SK-N-SH treated with all-trans-retinoic acid at 6 μM for 48 hours (cell line): ENCODE measurements at regions not wholly inside any gene's neighbourhood (a gene's known extent, or its start where the extent isn't known, plus 50 kb on each side); places are given as distances from the start of the nearest gene placed in this dataset.

Source experiments
- ATAC-seq: fragments of 200-7000 bp; cut with Tn5 transposase; 3 replicates; pipeline ENCODE4 v1.9.1; 2020; ENCODE audit warnings: mild to moderate bottlenecking, moderate library complexity
- ARNTL ChIP-seq: fragments of 450-650 bp; formaldehyde crosslinking; IDR thresholded peaks from 2 replicates; pipeline ENCODE4 v1.5.0; 2020; ENCODE audit warnings: low read depth, mild to moderate bottlenecking, moderate library complexity, borderline replicate concordance
- BACH2 ChIP-seq: fragments of 250-450 bp; sonication (Bioruptor Pico); IDR thresholded peaks from 2 replicates; pipeline ENCODE4 v1.9.0; 2021; ENCODE audit warnings: mild to moderate bottlenecking, borderline replicate concordance
- CSDC2 ChIP-seq: fragments of 250-450 bp; sonication (Bioruptor Pico); IDR thresholded peaks from 2 replicates; pipeline ENCODE4 v1.5.0; 2020; ENCODE audit warnings: mild to moderate bottlenecking, moderate library complexity
- ESRRG ChIP-seq: fragments of 250-450 bp; sonication (Bioruptor Pico); IDR thresholded peaks from 2 replicates; pipeline ENCODE4 v1.6.1; 2021; ENCODE audit warnings: mild to moderate bottlenecking
- GLIS3 ChIP-seq: fragments of 250-450 bp; sonication (Bioruptor Pico); IDR thresholded peaks from 2 replicates; pipeline ENCODE4 v1.5.0; 2020; ENCODE audit warnings: mild to moderate bottlenecking, moderate library complexity
- ISL1 ChIP-seq: fragments of 250-450 bp; sonication (Bioruptor Pico); IDR thresholded peaks from 2 replicates; pipeline ENCODE4 v2.1.2; 2022; ENCODE audit warnings: mild to moderate bottlenecking, moderate library complexity
- PATZ1 ChIP-seq: fragments of 250-450 bp; sonication (Bioruptor Pico); IDR thresholded peaks from 2 replicates; pipeline ENCODE4 v1.8.0; 2020; ENCODE audit warnings: mild to moderate bottlenecking, moderate library complexity, borderline replicate concordance
- PPARA ChIP-seq: fragments of 250-450 bp; sonication (Bioruptor Pico); IDR thresholded peaks from 2 replicates; pipeline ENCODE4 v1.5.0; 2020; ENCODE audit warnings: mild to moderate bottlenecking, borderline replicate concordance
- RARB ChIP-seq: fragments of 250-450 bp; sonication (Bioruptor Pico); IDR thresholded peaks from 2 replicates; pipeline ENCODE4 v1.8.0; 2021; ENCODE audit warnings: mild to moderate bottlenecking, moderate library complexity
- SNAI2 ChIP-seq: fragments of 250-450 bp; sonication (Bioruptor Pico); IDR thresholded peaks from 2 replicates; pipeline ENCODE4 v1.5.0; 2020; ENCODE audit warnings: mild to moderate bottlenecking, moderate library complexity
- TCF4 ChIP-seq: fragments of 250-450 bp; sonication (Bioruptor Pico); IDR thresholded peaks from 2 replicates; pipeline ENCODE4 v1.8.0; 2021; ENCODE audit warnings: mild to moderate bottlenecking, moderate library complexity, borderline replicate concordance
- TOX ChIP-seq: fragments of 250-450 bp; sonication (Bioruptor Pico); IDR thresholded peaks from 2 replicates; pipeline ENCODE4 v1.8.0; 2021; ENCODE audit warnings: mild to moderate bottlenecking, moderate library complexity, borderline replicate concordance
- ZFP3 ChIP-seq: fragments of 250-450 bp; sonication (Bioruptor Pico); IDR thresholded peaks from 2 replicates; pipeline ENCODE4 v1.5.0; 2020; ENCODE audit warnings: mild to moderate bottlenecking, moderate library complexity
- ZFP30 ChIP-seq: fragments of 450-650 bp; formaldehyde crosslinking; IDR thresholded peaks from 2 replicates; pipeline ENCODE4 v1.5.0; 2022; ENCODE audit warnings: mild to moderate bottlenecking, moderate library complexity
- ZNF565 ChIP-seq: fragments of 450-650 bp; formaldehyde crosslinking; conservative IDR thresholded peaks from 2 replicates; pipeline ENCODE4 v1.5.0; 2020; ENCODE audit warnings: low read depth, mild to moderate bottlenecking, moderate library complexity
- ZNF70 ChIP-seq: fragments of 450-650 bp; formaldehyde crosslinking; IDR thresholded peaks from 2 replicates; pipeline ENCODE4 v1.5.0; 2020; ENCODE audit warnings: mild to moderate bottlenecking, moderate library complexity
- ZNF8 ChIP-seq: fragments of 450-650 bp; formaldehyde crosslinking; IDR thresholded peaks from 2 replicates; pipeline ENCODE4 v1.5.0; 2020; ENCODE audit warnings: mild to moderate bottlenecking, moderate library complexity
- TF ChIP-seq, protein P1 (sequence below): fragments of 250-450 bp; sonication (Bioruptor Pico); IDR thresholded peaks from 2 replicates; pipeline ENCODE4 v1.5.0; 2020; ENCODE audit warnings: mild to moderate bottlenecking, moderate library complexity
- TF ChIP-seq, protein P2 (sequence below): fragments of 250-450 bp; sonication (Bioruptor Pico); IDR thresholded peaks from 2 replicates; pipeline ENCODE4 v1.8.0; 2021; ENCODE audit warnings: low read depth, mild to moderate bottlenecking, moderate library complexity, borderline replicate concordance
- TF ChIP-seq, protein P3 (sequence below): fragments of 250-450 bp; sonication (Bioruptor Pico); IDR thresholded peaks from 2 replicates; pipeline ENCODE4 v1.5.1; 2021; ENCODE audit warnings: mild to moderate bottlenecking, moderate library complexity

DNA sequence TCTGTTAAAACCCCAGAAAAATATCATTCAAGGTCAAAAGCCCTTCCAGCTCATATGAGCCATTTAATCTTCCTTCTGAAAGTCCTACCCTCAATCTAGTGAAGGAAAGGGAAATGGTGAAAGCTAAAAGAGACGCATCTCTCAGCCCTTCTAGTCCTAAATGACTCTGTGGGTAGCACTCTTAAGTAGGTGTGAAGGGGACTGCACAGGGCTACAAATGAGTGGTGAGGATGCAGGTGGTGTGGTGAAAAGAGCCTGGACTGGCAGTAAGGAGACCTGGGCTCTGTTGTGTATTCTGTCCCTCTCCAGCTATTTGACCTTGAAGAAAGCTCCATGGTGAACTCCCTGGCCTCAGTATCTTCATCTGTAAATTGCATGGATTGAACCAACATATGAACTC, 671.8 kb upstream of the DIPK2B start:
- TF ChIP-seq PPARA (CRISPR knock-in tag), result no peak
- TF ChIP-seq BACH2, result no peak
- TF ChIP-seq GLIS3 (CRISPR knock-in tag), result no peak
- TF ChIP-seq, protein P1, sequence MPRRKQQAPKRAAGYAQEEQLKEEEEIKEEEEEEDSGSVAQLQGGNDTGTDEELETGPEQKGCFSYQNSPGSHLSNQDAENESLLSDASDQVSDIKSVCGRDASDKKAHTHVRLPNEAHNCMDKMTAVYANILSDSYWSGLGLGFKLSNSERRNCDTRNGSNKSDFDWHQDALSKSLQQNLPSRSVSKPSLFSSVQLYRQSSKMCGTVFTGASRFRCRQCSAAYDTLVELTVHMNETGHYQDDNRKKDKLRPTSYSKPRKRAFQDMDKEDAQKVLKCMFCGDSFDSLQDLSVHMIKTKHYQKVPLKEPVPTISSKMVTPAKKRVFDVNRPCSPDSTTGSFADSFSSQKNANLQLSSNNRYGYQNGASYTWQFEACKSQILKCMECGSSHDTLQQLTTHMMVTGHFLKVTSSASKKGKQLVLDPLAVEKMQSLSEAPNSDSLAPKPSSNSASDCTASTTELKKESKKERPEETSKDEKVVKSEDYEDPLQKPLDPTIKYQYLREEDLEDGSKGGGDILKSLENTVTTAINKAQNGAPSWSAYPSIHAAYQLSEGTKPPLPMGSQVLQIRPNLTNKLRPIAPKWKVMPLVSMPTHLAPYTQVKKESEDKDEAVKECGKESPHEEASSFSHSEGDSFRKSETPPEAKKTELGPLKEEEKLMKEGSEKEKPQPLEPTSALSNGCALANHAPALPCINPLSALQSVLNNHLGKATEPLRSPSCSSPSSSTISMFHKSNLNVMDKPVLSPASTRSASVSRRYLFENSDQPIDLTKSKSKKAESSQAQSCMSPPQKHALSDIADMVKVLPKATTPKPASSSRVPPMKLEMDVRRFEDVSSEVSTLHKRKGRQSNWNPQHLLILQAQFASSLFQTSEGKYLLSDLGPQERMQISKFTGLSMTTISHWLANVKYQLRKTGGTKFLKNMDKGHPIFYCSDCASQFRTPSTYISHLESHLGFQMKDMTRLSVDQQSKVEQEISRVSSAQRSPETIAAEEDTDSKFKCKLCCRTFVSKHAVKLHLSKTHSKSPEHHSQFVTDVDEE (CRISPR knock-in tag), result no peak
- TF ChIP-seq ZFP3 (CRISPR knock-in tag), result no peak
- ATAC-seq, result no peak

DNA sequence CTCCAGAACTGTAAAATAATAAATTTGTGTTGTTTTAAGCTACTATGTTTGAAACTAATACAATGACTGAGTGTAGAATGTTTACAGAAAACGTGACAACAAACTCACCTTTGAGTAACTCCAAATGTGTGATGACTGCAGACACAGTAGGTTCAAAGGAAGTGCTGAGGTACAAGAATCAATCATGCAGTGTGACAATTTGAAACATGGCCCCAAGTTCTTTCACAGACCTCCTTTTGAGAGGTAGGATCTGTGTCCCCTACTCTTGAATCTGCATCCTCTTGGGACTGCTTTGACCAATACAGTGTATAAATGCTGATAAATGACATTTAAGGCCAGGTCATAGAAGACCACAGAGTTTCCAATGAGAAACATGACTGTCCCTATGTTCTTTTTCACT, 667.7 kb upstream of the DIPK2B start:
- TF ChIP-seq, protein P2, sequence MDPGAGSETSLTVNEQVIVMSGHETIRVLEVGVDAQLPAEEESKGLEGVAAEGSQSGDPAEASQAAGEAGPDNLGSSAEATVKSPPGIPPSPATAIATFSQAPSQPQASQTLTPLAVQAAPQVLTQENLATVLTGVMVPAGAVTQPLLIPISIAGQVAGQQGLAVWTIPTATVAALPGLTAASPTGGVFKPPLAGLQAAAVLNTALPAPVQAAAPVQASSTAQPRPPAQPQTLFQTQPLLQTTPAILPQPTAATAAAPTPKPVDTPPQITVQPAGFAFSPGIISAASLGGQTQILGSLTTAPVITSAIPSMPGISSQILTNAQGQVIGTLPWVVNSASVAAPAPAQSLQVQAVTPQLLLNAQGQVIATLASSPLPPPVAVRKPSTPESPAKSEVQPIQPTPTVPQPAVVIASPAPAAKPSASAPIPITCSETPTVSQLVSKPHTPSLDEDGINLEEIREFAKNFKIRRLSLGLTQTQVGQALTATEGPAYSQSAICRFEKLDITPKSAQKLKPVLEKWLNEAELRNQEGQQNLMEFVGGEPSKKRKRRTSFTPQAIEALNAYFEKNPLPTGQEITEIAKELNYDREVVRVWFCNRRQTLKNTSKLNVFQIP, result no peak
- TF ChIP-seq PPARA (CRISPR knock-in tag) (no peak), ZFP30 (no peak), ESRRG (CRISPR knock-in tag) (no peak), RARB (CRISPR knock-in tag) (no peak), PATZ1 (CRISPR knock-in tag) (no peak), TCF4 (CRISPR knock-in tag) (no peak)
- TF ChIP-seq, protein P3, sequence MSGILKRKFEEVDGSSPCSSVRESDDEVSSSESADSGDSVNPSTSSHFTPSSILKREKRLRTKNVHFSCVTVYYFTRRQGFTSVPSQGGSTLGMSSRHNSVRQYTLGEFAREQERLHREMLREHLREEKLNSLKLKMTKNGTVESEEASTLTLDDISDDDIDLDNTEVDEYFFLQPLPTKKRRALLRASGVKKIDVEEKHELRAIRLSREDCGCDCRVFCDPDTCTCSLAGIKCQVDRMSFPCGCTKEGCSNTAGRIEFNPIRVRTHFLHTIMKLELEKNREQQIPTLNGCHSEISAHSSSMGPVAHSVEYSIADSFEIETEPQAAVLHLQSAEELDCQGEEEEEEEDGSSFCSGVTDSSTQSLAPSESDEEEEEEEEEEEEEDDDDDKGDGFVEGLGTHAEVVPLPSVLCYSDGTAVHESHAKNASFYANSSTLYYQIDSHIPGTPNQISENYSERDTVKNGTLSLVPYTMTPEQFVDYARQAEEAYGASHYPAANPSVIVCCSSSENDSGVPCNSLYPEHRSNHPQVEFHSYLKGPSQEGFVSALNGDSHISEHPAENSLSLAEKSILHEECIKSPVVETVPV (CRISPR knock-in tag), result no peak
- TF ChIP-seq, all 23 proteins: peak for 0

DNA sequence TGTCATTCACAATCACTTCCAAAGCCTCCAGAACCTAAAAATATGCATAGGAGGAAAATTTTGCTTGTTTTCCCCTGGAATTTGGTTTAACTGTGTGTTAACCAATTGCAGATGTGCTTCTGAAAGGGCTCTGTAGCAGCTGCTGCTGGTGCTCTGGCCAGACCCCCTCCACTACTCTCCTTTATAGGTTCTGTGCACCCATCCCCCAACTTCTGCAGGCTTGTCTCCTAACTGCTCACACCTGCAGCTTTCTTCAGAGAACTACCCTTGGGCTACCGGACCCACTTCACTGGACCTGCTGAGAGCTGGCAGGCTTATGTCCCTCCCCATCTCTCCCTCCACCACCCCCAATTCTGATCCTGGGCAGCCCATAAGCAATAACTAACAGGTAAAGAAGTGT, 662.1 kb upstream of the DIPK2B start:
- TF ChIP-seq GLIS3 (CRISPR knock-in tag), result no peak
- TF ChIP-seq ZNF8 (CRISPR knock-in tag), result no peak
- TF ChIP-seq, protein P1 (CRISPR knock-in tag), result no peak
- TF ChIP-seq ARNTL (CRISPR knock-in tag), result no peak
- TF ChIP-seq, protein P2, result no peak
- no peak for TF ChIP-seq ISL1 (CRISPR knock-in tag)
- no peak for TF ChIP-seq CSDC2 (CRISPR knock-in tag)
- TF ChIP-seq ZNF70 (CRISPR knock-in tag), result no peak
- no peak for TF ChIP-seq ZNF565 (CRISPR knock-in tag)
- no peak for TF ChIP-seq PATZ1 (CRISPR knock-in tag)
- TF ChIP-seq RARB (CRISPR knock-in tag), result no peak
- TF ChIP-seq ESRRG (CRISPR knock-in tag), result no peak
- no peak for TF ChIP-seq ZFP3 (CRISPR knock-in tag)
- TF ChIP-seq TOX (CRISPR knock-in tag), result no peak
- no peak for TF ChIP-seq SNAI2 (CRISPR knock-in tag)
- TF ChIP-seq, all 23 proteins: peak for 0
- no peak for ATAC-seq

More for the DNA sequence above, 667.7 kb upstream of the DIPK2B start:
- no peak for ATAC-seq
